NCI-H82 treated with DMSO at 0.1 percent for 48 hours (cell line): ENCODE measurements at regions not wholly inside any gene's neighbourhood (a gene's known extent, or its start where the extent isn't known, plus 50 kb on each side); places are given as distances from the start of the nearest gene placed in this dataset.

Experiments used
- DNase-seq: peaks from one replicate; lab custom pipeline; 2025; ENCODE audit not compliant: unreplicated experiment; lab: John Stamatoyannopoulos, UW

- DNase-seq: no peak
Measured at GRCh38 chrX:96619588-96619987, 65.1 kb upstream of the DIAPH2 start.

GRCh38 chrX:96621811-96622210, 62.8 kb upstream of the DIAPH2 start:
- no peak for DNase-seq
